GM12878 (cell line): ENCODE measurements at regions not wholly inside any gene's neighbourhood (a gene's known extent, or its start where the extent isn't known, plus 50 kb on each side); places are given as distances from the start of the nearest gene placed in this dataset.

Experiments used
- CTCF ChIP-seq, 3 experiments: IDR thresholded peaks in 2 of 3; conservative IDR thresholded peaks in 1 of 3; 2 replicates each; pipeline ENCODE4 v1.5.1; 2011; ENCODE audit warnings: low read depth in 3 of 3, low read length in 3 of 3, mild to moderate bottlenecking in 3 of 3, control low read depth in 2 of 3, moderate library complexity in 2 of 3, inconsistent platforms in 1 of 3, mixed read lengths in 1 of 3; ENCODE audit not compliant: control insufficient read depth in 2 of 3, insufficient read depth in 1 of 3; ENCODE audit errors: extremely low read depth in 1 of 3
- EGR1 ChIP-seq, 2 experiments: IDR thresholded peaks; 1 replicate in 1 of 2; 2 replicates in 1 of 2; pipeline ENCODE4 v1.6.1; 2011 to 2012; ENCODE audit warnings: low read depth in 2 of 2, low read length in 2 of 2, borderline replicate concordance in 1 of 2, mild to moderate bottlenecking in 1 of 2, moderate library complexity in 1 of 2
- EZH2 ChIP-seq: IDR thresholded peaks from 2 replicates; pipeline ENCODE4 v1.6.1; 2012; ENCODE audit warnings: low read depth, mild to moderate bottlenecking, control low read depth, inconsistent platforms, low read length, borderline replicate concordance; ENCODE audit not compliant: control insufficient read depth
- PAX8 ChIP-seq: fragments of 450-650 bp; IDR thresholded peaks from 2 replicates; pipeline ENCODE4 v1.6.1; 2017; ENCODE audit warnings: mild to moderate bottlenecking, moderate library complexity
- POLR2A ChIP-seq: IDR thresholded peaks from 2 replicates; pipeline ENCODE4 v1.6.1; 2011; ENCODE audit warnings: low read depth, mild to moderate bottlenecking, low read length
- RAD51 ChIP-seq: fragments of 450-650 bp; IDR thresholded peaks from 2 replicates; pipeline ENCODE4 v1.6.1; 2016; ENCODE audit warnings: moderate library complexity, mild to moderate bottlenecking, inconsistent platforms
- YBX1 ChIP-seq: fragments of 450-650 bp; IDR thresholded peaks from 2 replicates; pipeline ENCODE4 v1.6.1; 2016; ENCODE audit warnings: antibody characterized with exemption
- YY1 ChIP-seq: IDR thresholded peaks from 2 replicates; pipeline ENCODE4 v1.6.1; 2011; ENCODE audit warnings: low read depth, mild to moderate bottlenecking, low read length

- TF ChIP-seq EGR1 (IDR thresholded peaks at IDR 0.05; ENCODE audit: borderline replicate concordance in 1 of 2, low read depth in 2 of 2, low read length in 2 of 2), result no peak
- no peak for TF ChIP-seq EZH2
- no peak for TF ChIP-seq YY1
- TF ChIP-seq PAX8, result no peak
- TF ChIP-seq YBX1, result no peak
- no peak for TF ChIP-seq CTCF (IDR thresholded peaks at IDR 0.05 in 2 of 3, conservative IDR thresholded peaks at IDR 0.05 in 1 of 3; ENCODE audit: control insufficient read depth in 2 of 3, extremely low read depth in 1 of 3, insufficient read depth in 1 of 3, low read depth in 3 of 3, low read length in 3 of 3)
- TF ChIP-seq RAD51, result no peak
- no peak for TF ChIP-seq POLR2A
Measured at GRCh38 chr10:128614016-128614605, 487.9 kb upstream of the MKI67 start.
